GM19238 (cell line): ENCODE measurements at regions not wholly inside any gene's neighbourhood (a gene's known extent, or its start where the extent isn't known, plus 50 kb on each side); places are given as distances from the start of the nearest gene placed in this dataset.
"Not testable (repeated sequence)": the region's sequence is repeated elsewhere in the genome, so short reads cannot be mapped to it uniquely, and the experiment has no call there.

Experiments used
- DNase-seq: peaks from one replicate; pipeline ENCODE4 v3.0.0; 2011; ENCODE audit warnings: low spot score; ENCODE audit not compliant: insufficient read length

DNA sequence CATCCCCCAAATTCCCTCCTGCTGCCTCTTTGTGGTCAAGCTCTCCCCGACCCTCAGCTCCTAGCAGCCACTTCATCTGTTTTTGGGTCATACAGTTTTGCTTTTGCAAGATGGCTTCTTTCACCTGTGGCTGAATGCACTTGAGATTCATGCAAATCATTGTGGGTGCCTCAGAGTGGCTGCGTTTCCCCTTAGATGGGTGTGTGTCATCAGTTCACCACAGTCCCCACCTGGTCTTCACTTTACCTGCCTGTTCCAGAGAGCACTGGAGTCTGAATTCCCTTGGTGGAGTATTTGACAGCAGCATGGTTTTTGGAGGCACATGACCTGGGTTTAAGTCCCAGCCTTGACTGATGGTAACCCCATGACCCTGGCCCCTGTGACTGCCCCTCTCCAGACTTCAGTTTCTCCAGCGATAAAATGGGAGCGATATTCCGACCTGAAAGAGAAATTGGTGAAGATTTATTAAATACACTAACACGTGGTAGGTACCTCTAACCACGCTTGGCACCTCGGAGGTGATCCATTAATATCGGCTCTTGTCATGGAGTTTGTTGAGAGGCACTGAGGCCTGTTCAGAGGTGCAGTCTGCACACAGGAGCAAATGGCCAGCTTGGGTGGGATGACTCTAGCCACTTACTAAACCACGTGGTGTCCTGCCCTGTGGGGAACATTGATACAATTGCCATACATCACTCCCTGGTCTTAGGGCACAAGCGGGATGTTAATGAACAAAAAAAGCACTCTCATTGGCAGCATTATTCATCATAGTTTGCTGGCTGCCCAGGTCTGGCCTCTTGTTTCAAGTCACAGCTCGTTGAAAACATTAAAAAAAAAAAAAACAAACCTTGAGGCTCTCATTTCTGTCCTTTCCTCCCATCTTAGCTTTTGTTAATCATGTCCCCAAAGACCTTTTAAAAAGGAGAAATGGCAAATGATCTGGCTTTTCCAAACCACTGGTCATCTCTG, 167.2 kb upstream of the KCNG1 start:
- no peak for DNase-seq

DNA sequence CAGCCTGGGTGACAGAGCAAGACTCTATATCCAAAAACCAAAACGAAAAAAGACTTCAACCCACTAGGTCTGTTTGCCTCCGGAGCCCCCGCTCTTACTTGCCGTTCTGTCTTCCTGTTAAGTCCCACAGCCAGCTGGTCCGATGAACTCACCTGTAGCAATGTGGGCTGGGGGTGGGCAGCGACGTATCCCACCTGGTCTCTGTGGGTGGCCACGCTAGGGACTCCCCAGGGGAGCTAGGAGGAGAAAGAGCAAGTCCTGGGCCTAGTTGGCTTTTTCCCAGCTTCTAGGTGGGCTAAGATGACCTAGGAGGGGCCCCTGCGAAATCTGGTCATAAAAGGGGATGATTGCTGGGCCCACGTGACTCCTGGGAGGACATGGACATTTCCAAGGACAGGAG, 166.0 kb upstream of the KCNG1 start:
- DNase-seq, result no peak

GRCh38 chr20:51187261-51187660, 164.4 kb upstream of the KCNG1 start:
- DNase-seq, result no peak

- no peak for DNase-seq
These were observed 163.0 kb upstream of the KCNG1 start for GRCh38 chr20:51185861-51186260.

GRCh38 chr20:51185277-51185676, 162.4 kb upstream of the KCNG1 start:
- no peak for DNase-seq

DNA sequence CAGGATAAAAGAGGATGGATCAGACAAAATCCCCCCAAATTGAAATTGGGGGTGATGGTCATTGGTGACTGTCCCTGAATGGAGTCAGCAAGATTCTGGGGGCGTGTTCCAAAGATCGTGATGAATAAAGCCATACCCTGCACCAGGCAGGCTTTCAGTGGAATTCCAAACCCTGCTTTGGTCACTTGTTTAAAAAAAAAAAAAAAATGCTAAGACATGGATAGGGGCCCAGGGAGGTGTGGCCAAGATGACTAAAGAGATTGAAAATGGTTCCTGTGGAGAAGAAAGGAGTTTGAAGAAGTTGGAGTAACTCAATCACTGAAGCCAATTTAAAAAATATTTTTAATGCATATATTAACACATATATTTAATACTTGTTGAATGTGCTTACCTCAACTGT, 161.4 kb upstream of the KCNG1 start:
- no peak for DNase-seq

DNA sequence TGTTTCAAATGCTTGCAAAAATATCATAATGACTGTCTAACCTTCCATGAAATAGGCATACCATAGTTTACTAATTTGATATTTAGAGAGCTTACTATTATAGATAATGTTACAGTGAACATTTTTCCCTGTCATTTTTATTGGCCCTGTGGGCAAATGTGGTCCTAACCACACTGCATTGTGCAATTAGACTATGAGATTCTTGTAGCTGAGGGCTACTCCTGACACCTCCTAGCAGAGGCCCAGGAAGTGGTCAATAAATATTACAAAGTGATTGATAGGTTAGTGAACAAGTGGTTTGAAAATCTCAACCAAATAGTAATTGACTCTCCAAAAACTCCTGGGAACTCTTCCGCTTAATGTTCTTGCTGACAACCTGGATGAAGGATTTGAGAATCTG, 160.5 kb upstream of the KCNG1 start:
- no peak for DNase-seq

DNA sequence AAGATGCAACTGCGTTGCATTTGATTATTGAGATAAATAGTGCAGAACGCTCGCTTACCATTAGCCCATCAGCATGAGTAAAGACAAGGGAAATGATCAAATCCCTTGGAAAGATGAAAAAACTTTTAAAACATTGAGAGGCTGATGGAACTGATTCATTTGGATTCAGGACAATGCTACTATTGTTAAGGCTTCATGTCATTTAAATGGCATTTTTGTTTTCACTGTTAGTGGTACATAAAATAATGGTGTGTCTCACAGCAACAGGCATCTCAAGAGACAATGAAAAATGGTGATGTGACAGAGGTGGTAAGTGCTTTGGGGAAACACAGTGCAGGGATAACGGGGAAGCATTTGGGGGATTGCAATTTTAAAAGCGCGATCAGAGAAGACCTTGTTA, 159.7 kb upstream of the KCNG1 start:
- DNase-seq, result no peak

GRCh38 chr20:51178153-51178552, 155.2 kb upstream of the KCNG1 start:
- DNase-seq, result no peak

- DNase-seq, result no peak
These were observed 154.0 kb upstream of the KCNG1 start for GRCh38 chr20:51176876-51177275.

DNA sequence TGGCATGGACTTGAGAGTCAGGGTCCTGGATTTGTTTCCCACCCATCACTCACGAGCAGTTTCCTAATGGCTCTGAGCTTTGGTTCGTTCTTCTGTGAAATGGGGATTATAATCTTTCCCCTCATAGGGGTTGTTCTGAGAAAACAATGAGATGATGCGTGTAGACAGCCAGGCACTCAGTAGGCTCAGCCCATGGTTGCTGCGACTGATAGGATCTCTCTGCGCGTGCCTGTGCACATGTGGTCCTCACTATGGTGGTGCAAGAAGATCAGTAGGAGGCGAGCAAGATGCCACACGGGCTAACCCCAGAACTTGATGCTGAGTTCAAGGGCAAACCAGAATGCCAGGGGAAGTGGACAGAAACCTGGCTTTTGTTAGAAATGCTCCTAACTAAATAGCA, 153.5 kb upstream of the KCNG1 start:
- no peak for DNase-seq

- DNase-seq, result no peak
These were observed 152.8 kb upstream of the KCNG1 start for GRCh38 chr20:51175724-51176123.

DNA sequence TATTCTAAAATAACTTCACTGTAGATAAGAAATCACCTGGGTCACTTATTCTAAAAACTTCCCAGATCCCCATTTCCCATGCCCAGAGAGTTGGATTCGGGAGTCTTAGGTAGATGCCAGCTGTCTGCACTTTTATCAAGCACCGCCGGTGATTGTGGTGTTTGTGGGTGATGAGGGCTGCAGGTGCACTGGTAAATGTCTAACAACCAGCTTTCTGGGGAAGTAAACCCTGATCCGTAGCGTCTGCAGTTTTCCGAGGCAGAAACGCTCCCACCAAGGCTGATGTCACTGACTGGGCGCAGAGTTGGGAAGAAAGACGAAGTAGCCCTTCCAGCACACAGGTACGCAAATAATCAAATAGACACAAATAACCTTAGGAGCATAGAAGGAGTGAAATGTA, 152.2 kb upstream of the KCNG1 start:
- DNase-seq, result no peak

DNA sequence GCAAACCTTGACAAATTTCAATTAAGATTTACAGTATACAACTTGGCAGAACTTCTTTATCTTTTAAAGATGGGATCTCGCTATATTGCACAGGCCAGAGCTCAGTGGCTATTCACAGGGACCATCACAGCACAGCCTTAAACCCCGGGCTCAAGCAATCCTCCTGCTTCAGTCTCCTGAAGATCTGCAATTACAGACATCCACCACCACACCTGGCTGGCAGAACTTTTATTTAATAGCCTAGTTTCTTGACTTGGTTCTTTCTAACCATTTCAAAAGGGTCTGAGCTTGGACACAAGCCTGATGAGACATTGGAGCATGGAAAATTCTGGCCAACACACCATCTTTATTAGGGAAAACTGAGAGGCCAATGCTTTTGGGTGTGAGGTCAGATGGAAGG, 151.6 kb upstream of the KCNG1 start:
- no peak for DNase-seq

GRCh38 chr20:51172558-51173428, 149.9 kb upstream of the KCNG1 start:
- DNase-seq, result no peak

- no peak for DNase-seq
These were observed 148.2 kb upstream of the KCNG1 start for GRCh38 chr20:51171141-51171540.

DNA sequence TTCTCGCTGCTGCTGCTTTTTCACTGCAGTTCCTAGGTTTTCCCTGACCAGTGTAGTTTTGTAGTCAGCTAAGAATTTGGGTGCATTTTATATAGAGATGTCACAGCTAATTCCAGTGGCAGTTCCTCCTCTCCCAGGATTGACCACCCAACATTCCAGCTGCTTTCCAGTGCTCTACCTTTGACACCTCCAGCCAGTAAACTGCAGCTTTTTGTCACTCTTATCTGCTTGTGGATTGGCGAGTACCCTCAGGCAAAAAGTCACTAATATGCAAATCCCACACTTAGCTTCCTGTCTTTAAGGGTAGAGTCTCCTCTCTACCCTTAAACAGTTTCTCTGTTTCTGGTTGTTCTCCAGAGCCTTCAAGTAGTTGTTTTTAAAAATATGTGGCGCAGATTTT, 146.9 kb upstream of the KCNG1 start:
- no peak for DNase-seq

GRCh38 chr20:51167911-51168310, 145.0 kb upstream of the KCNG1 start:
- not testable (repeated sequence) for DNase-seq

GRCh38 chr20:51166489-51166888, 143.6 kb upstream of the KCNG1 start:
- DNase-seq, result no peak

DNA sequence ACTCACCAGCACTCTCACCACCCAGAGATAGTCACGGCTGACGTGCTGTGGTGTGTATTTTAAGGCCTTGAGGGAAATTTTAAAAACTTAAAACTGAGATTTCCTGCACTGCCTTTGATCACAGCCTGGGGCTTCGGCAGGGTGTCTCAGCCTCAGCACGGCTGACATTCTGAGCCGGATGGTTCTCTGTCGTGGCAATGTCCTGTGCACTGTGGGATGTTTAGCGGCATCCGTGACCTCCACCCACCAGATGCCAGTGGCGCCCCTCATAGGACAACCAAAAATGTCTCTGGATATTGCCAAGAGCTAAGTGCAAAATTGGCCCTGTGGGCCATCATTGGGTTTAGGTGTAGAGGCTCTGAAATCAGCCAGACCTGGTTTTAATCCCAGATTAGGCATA, 142.2 kb upstream of the KCNG1 start:
- DNase-seq, result no peak

DNA sequence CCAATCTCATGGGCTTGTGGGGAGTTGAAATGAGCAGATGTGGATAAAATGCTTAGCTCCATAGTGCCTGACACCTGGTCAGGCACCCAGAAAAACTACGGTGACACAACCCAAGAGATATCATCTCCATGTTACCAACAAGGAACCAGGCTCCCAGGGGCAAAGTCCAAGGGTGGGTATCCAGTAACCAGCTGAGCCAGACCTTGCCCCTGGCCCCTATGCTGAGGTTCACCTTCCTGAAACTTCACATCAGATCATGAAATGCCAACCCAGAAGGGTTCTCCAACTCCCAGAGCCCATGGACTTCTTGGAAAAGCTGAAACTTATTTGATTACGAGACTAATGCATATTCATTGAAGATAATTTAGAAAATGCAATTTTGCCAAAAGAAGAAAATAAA, 141.8 kb upstream of the KCNG1 start:
- no peak for DNase-seq

DNA sequence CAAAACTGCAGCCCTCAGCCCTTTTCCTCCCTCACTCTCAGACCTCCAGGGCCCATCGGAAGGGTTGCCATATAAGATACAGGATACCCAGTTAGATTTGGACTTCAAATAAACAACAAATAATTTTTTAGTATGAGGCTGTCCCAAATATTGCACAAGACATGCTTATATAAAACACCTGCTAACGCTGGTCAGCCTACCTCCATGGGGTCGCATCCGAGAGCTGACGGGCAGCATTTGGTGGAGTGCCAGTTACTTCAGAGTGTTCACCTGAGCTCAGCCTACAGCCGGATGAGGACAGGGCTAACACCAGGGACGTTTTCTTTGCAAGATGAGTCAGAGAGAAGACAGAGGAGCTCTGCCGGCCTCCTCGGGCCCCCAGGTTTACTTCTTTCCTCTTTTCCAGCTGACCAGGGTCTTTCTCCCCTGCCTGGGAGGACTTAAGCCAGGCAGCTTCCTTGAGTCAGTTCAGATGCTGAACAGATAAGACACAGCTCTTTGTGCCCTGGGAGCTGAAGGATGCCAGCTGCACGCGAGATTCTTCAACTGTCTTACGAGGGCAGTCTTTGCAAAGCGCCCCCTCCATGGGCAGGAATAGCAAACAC, 141.2 kb upstream of the KCNG1 start:
- no peak for DNase-seq
